ENCODE measurements at regions not wholly inside any gene's neighbourhood (a gene's known extent, or its start where the extent isn't known, plus 50 kb on each side); places are given as distances from the start of the nearest gene placed in this dataset.
"Not testable (repeated sequence)": the region's sequence is repeated elsewhere in the genome, so short reads cannot be mapped to it uniquely, and the experiment has no call there.

DNA sequence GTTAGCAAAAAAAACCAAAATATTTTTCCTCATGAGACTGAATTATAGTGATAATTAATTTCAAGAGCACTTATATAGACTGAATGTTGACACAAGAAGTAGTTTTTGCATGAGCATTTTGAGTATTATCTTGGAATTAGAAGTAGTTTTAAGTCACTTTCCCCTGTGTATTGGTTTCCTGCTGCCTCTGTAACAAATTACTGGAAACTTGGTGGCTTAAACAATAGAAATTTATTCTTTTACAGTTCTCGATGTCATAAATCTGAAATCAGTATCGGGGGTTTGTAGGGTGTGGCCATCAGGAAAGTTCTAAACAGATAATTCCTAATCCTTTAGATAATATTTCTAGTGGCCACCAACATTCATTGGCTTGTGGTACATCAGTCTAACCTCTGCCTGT is 957.8 kb downstream of the LTN1 start:
- TF ChIP-seq, protein P1, sequence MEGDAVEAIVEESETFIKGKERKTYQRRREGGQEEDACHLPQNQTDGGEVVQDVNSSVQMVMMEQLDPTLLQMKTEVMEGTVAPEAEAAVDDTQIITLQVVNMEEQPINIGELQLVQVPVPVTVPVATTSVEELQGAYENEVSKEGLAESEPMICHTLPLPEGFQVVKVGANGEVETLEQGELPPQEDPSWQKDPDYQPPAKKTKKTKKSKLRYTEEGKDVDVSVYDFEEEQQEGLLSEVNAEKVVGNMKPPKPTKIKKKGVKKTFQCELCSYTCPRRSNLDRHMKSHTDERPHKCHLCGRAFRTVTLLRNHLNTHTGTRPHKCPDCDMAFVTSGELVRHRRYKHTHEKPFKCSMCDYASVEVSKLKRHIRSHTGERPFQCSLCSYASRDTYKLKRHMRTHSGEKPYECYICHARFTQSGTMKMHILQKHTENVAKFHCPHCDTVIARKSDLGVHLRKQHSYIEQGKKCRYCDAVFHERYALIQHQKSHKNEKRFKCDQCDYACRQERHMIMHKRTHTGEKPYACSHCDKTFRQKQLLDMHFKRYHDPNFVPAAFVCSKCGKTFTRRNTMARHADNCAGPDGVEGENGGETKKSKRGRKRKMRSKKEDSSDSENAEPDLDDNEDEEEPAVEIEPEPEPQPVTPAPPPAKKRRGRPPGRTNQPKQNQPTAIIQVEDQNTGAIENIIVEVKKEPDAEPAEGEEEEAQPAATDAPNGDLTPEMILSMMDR (IDR thresholded peaks at IDR 0.05) = not testable (repeated sequence)
- TF ChIP-seq POLR2A, EP300, POLR2AphosphoS5 (IDR thresholded peaks at IDR 0.05): not testable (repeated sequence)
